HG02885 (cell line): ENCODE measurements at regions not wholly inside any gene's neighbourhood (a gene's known extent, or its start where the extent isn't known, plus 50 kb on each side); places are given as distances from the start of the nearest gene placed in this dataset.
"Not testable (repeated sequence)": the region's sequence is repeated elsewhere in the genome, so short reads cannot be mapped to it uniquely, and the experiment has no call there.

Experiments used
- ATAC-seq: cut with Tn5 transposase; IDR thresholded peaks from one replicate; pipeline ENCODE4 v1.9.1; 2021; ENCODE audit warnings: mild to moderate bottlenecking; ENCODE audit not compliant: unreplicated experiment, poor library complexity

- ATAC-seq, result not testable (repeated sequence)
These were observed 168.5 kb downstream of the ATP6V0E2 start for GRCh38 chr7:150042281-150042680.

GRCh38 chr7:150044771-150045170 is 171.0 kb downstream of the ATP6V0E2 start:
- ATAC-seq, result not testable (repeated sequence)

- not testable (repeated sequence) for ATAC-seq
These were observed 171.8 kb downstream of the ATP6V0E2 start for GRCh38 chr7:150045596-150045995.

GRCh38 chr7:150046290-150047194 is 172.8 kb downstream of the ATP6V0E2 start:
- ATAC-seq, result not testable (repeated sequence)

GRCh38 chr7:150047329-150047728 is 173.6 kb downstream of the ATP6V0E2 start:
- not testable (repeated sequence) for ATAC-seq

- ATAC-seq, result not testable (repeated sequence)
These were observed 174.0 kb downstream of the ATP6V0E2 start for GRCh38 chr7:150047772-150048171.

- not testable (repeated sequence) for ATAC-seq
These were observed 174.7 kb downstream of the ATP6V0E2 start for GRCh38 chr7:150048244-150049011.

- not testable (repeated sequence) for ATAC-seq
These were observed 175.4 kb downstream of the ATP6V0E2 start for GRCh38 chr7:150049012-150049655.

GRCh38 chr7:150053396-150053795 is 179.6 kb downstream of the ATP6V0E2 start:
- ATAC-seq, result not testable (repeated sequence)

- ATAC-seq, result not testable (repeated sequence)
These were observed 180.5 kb downstream of the ATP6V0E2 start for GRCh38 chr7:150054242-150054641.

GRCh38 chr7:150060259-150061221 is 186.8 kb downstream of the ATP6V0E2 start:
- peak; percentile 98 for ATAC-seq

GRCh38 chr7:150063195-150063594 is 189.4 kb downstream of the ATP6V0E2 start:
- not testable (repeated sequence) for ATAC-seq

- ATAC-seq, result not testable (repeated sequence)
These were observed 196.0 kb downstream of the ATP6V0E2 start for GRCh38 chr7:150069555-150070313.

- not testable (repeated sequence) for ATAC-seq
These were observed 203.8 kb downstream of the ATP6V0E2 start for GRCh38 chr7:150077543-150077942.

GRCh38 chr7:150081865-150082264 is 208.1 kb downstream of the ATP6V0E2 start:
- not testable (repeated sequence) for ATAC-seq

GRCh38 chr7:150084724-150085123 is 211.0 kb downstream of the ATP6V0E2 start:
- ATAC-seq, result not testable (repeated sequence)

GRCh38 chr7:150087478-150087877 is 213.7 kb downstream of the ATP6V0E2 start:
- ATAC-seq, result not testable (repeated sequence)

- ATAC-seq, result not testable (repeated sequence)
These were observed 215.4 kb downstream of the ATP6V0E2 start for GRCh38 chr7:150089139-150089538.

- not testable (repeated sequence) for ATAC-seq
These were observed 217.0 kb downstream of the ATP6V0E2 start for GRCh38 chr7:150090776-150091175.
